Mesothelial cell of epicardium (in vitro differentiated cells): ENCODE measurements at regions not wholly inside any gene's neighbourhood (a gene's known extent, or its start where the extent isn't known, plus 50 kb on each side); places are given as distances from the start of the nearest gene placed in this dataset.

Source experiments
- DNase-seq, 2 experiments: peaks; one replicate each; pipeline ENCODE4 v3.0.0; 2021; ENCODE audit warnings: low spot score in 2 of 2; ENCODE audit not compliant: unreplicated experiment in 2 of 2
- H3K27ac Mint-ChIP-seq: 2 replicates; pipeline ENCODE4 v1.8.0; 2021; ENCODE audit warnings: mixed read lengths
- H3K27me3 Mint-ChIP-seq: 2 replicates; pipeline ENCODE4 v1.8.0; 2021; ENCODE audit warnings: low read depth, mixed read lengths
- H3K36me3 Mint-ChIP-seq: 2 replicates; pipeline ENCODE4 v1.8.0; 2021; ENCODE audit warnings: mixed read lengths
- H3K4me1 Mint-ChIP-seq: 2 replicates; pipeline ENCODE4 v1.8.0; 2021; ENCODE audit warnings: mixed read lengths
- H3K4me3 Mint-ChIP-seq: 2 replicates; pipeline ENCODE4 v1.8.0; 2021; ENCODE audit warnings: mild to moderate bottlenecking, moderate library complexity, mixed read lengths
- H3K9me3 Mint-ChIP-seq: 2 replicates; pipeline ENCODE4 v1.8.0; 2021; ENCODE audit warnings: mixed read lengths
- TF ChIP-seq, protein P1 (sequence below): fragments of 200-600 bp; sonication (generic); IDR thresholded peaks from one replicate; pipeline ENCODE4 v1.5.0; 2021; ENCODE audit warnings: antibody characterized with exemption; ENCODE audit not compliant: unreplicated experiment

DNA sequence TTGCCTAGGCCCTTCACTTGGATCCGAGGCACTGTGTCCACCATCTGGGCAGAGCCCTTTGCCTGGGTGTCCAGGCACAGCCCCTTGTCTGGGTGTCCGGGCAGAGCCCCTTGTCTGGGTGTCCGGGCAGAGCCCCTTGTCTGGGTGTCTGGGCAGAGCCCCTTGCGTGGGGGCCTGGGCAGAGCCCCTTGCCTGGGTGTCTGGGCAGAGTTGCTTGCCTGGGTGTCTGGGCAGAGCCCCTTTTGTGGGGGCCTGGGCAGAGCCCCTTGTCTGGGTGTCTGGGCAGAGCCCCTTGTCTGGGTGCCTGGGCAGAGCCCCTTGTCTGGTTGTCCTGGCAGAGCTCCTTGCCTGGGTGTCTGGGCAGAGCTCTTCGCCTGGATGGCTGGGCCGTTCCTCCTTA lies 443.4 kb upstream of the CDH4 start:
- no peaks in the 10 kb centered on the region for H3K36me3 Mint-ChIP-seq
- H3K27ac Mint-ChIP-seq, result no peak overlapping the region
- TF ChIP-seq, protein P1, sequence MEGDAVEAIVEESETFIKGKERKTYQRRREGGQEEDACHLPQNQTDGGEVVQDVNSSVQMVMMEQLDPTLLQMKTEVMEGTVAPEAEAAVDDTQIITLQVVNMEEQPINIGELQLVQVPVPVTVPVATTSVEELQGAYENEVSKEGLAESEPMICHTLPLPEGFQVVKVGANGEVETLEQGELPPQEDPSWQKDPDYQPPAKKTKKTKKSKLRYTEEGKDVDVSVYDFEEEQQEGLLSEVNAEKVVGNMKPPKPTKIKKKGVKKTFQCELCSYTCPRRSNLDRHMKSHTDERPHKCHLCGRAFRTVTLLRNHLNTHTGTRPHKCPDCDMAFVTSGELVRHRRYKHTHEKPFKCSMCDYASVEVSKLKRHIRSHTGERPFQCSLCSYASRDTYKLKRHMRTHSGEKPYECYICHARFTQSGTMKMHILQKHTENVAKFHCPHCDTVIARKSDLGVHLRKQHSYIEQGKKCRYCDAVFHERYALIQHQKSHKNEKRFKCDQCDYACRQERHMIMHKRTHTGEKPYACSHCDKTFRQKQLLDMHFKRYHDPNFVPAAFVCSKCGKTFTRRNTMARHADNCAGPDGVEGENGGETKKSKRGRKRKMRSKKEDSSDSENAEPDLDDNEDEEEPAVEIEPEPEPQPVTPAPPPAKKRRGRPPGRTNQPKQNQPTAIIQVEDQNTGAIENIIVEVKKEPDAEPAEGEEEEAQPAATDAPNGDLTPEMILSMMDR, result no peak
- H3K27me3 Mint-ChIP-seq, result peaks cover 10% of the 10 kb centered on the region
- H3K9me3 Mint-ChIP-seq, result peaks cover 7% of the 10 kb centered on the region
- no peak for DNase-seq
- H3K4me1 Mint-ChIP-seq, result peaks cover 18% of the 10 kb centered on the region
- H3K4me3 Mint-ChIP-seq, result no peak overlapping the region

- no peak overlapping the region for H3K4me3 Mint-ChIP-seq
- TF ChIP-seq, protein P1, result no peak
- no peak overlapping the region for H3K27ac Mint-ChIP-seq
- H3K36me3 Mint-ChIP-seq, result no peaks in the 10 kb centered on the region
- H3K9me3 Mint-ChIP-seq, result peaks cover 7% of the 10 kb centered on the region
- DNase-seq, result no peak
- peaks cover 10% of the 10 kb centered on the region for H3K27me3 Mint-ChIP-seq
- peaks cover 7% of the 10 kb centered on the region for H3K4me1 Mint-ChIP-seq
These were observed 441.5 kb upstream of the CDH4 start for GRCh38 chr20:60810561-60810960.

GRCh38 chr20:60812561-60812960 lies 439.5 kb upstream of the CDH4 start:
- Mint-ChIP-seq H3K27ac (no peak overlapping the region), H3K4me3 (no peak overlapping the region), H3K9me3 (peaks cover 7% of the 10 kb centered on the region), H3K4me1 (no peaks in the 10 kb centered on the region), H3K36me3 (no peaks in the 10 kb centered on the region), H3K27me3 (peaks cover 13% of the 10 kb centered on the region)
- TF ChIP-seq, protein P1, result no peak
- DNase-seq, result no peak

DNA sequence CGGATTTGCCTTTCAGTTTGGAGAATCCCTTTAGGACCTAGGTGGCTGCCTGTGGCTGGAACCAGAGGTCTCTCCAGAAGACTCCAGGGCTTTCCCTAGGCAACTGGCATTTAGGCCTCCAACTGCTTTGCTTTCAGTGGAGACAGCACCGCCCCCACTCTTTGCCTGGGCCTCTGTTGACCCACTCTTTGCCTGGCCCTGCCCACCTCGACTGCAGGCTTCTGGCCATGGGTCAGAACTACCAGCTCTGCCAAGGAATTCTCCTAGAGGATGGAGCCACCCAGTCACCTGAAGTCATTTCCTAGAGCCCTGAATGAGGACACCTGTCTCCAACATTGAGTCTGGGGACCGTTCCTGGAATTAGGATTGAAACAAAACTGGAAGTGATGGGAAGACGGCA lies 439.0 kb upstream of the CDH4 start:
- H3K27me3 Mint-ChIP-seq, result peaks cover 14% of the 10 kb centered on the region
- no peaks in the 10 kb centered on the region for H3K36me3 Mint-ChIP-seq
- no peak overlapping the region for H3K27ac Mint-ChIP-seq
- TF ChIP-seq, protein P1, result no peak
- H3K4me1 Mint-ChIP-seq, result no peaks in the 10 kb centered on the region
- no peak for DNase-seq
- peaks cover 7% of the 10 kb centered on the region for H3K9me3 Mint-ChIP-seq
- H3K4me3 Mint-ChIP-seq, result no peak overlapping the region

DNA sequence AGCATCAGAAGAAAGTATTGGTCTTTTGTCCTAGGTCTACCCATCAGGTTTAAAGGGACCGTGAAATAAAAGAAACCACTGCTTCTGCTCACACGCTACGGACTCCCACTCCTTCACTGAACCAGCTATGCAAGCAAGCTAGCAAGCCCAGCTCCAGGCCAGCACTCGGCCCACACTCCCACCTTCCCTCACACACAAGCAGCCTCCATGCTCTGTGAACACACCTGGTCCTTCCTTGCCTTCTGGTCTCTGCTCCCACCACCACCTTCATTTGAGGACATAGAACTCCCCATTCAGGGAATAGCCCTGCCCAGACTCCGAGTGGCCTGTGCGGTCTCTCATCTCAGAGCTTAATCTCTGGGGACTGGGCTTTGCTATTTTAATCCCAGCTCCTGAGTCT lies 436.4 kb upstream of the CDH4 start:
- DNase-seq, result no peak
- Mint-ChIP-seq H3K9me3 (peaks cover 7% of the 10 kb centered on the region), H3K4me1 (no peaks in the 10 kb centered on the region), H3K36me3 (no peaks in the 10 kb centered on the region), H3K27me3 (peaks cover 25% of the 10 kb centered on the region), H3K27ac (no peak overlapping the region), H3K4me3 (no peak overlapping the region)
- TF ChIP-seq, protein P1, result no peak

- H3K4me3 Mint-ChIP-seq, result no peak overlapping the region
- H3K36me3 Mint-ChIP-seq, result no peaks in the 10 kb centered on the region
- TF ChIP-seq, protein P1, result no peak
- no peak overlapping the region for H3K27ac Mint-ChIP-seq
- no peaks in the 10 kb centered on the region for H3K9me3 Mint-ChIP-seq
- H3K27me3 Mint-ChIP-seq, result peaks cover 26% of the 10 kb centered on the region
- H3K4me1 Mint-ChIP-seq, result no peaks in the 10 kb centered on the region
- DNase-seq, result no peak
These were observed 435.2 kb upstream of the CDH4 start for GRCh38 chr20:60816901-60817300.
